ENCODE measurements at regions not wholly inside any gene's neighbourhood (a gene's known extent, or its start where the extent isn't known, plus 50 kb on each side); places are given as distances from the start of the nearest gene placed in this dataset.
"Not testable (repeated sequence)": the region's sequence is repeated elsewhere in the genome, so short reads cannot be mapped to it uniquely, and the experiment has no call there.

- no peak for DNase-seq (ENCODE audit: low read depth, low spot score)
Measured at GRCh38 chr6:146937316-146937715, 266.9 kb upstream of the STXBP5 start.

GRCh38 chr6:146938266-146938665 lies 266.0 kb upstream of the STXBP5 start:
- DNase-seq (ENCODE audit: low read depth, low spot score) = no peak

GRCh38 chr6:146939456-146939855 lies 264.8 kb upstream of the STXBP5 start:
- not testable (repeated sequence) for DNase-seq (ENCODE audit: low read depth, low spot score)

- no peak for DNase-seq (ENCODE audit: low read depth, low spot score)
Measured at GRCh38 chr6:146943664-146944063, 260.6 kb upstream of the STXBP5 start.

GRCh38 chr6:146944077-146944476 lies 260.1 kb upstream of the STXBP5 start:
- DNase-seq (ENCODE audit: low read depth, low spot score) = no peak

- DNase-seq (ENCODE audit: low read depth, low spot score) = no peak
Measured at GRCh38 chr6:146944809-146945208, 259.4 kb upstream of the STXBP5 start.

- DNase-seq (ENCODE audit: low read depth, low spot score) = no peak
Measured at GRCh38 chr6:146946559-146946958, 257.7 kb upstream of the STXBP5 start.

GRCh38 chr6:146948790-146949342 lies 255.4 kb upstream of the STXBP5 start:
- DNase-seq (ENCODE audit: low read depth, low spot score) = no peak

- DNase-seq (ENCODE audit: low read depth, low spot score) = no peak
Measured at GRCh38 chr6:146949425-146949824, 254.8 kb upstream of the STXBP5 start.

- no peak for DNase-seq (ENCODE audit: low read depth, low spot score)
Measured at GRCh38 chr6:146950351-146950835, 253.8 kb upstream of the STXBP5 start.

GRCh38 chr6:146955570-146955969 lies 248.6 kb upstream of the STXBP5 start:
- DNase-seq (ENCODE audit: low read depth, low spot score) = no peak

- no peak for DNase-seq (ENCODE audit: low read depth, low spot score)
Measured at GRCh38 chr6:146957181-146958093, 246.8 kb upstream of the STXBP5 start.

- no peak for DNase-seq (ENCODE audit: low read depth, low spot score)
Measured at GRCh38 chr6:146961831-146962230, 242.4 kb upstream of the STXBP5 start.

GRCh38 chr6:146962329-146962728 lies 241.9 kb upstream of the STXBP5 start:
- no peak for DNase-seq (ENCODE audit: low read depth, low spot score)

- no peak for DNase-seq (ENCODE audit: low read depth, low spot score)
Measured at GRCh38 chr6:146965110-146965689, 239.0 kb upstream of the STXBP5 start.

- peak; percentile 47 for DNase-seq (ENCODE audit: low read depth, low spot score)
Measured at GRCh38 chr6:146968041-146968760, 236.0 kb upstream of the STXBP5 start.

GRCh38 chr6:146972546-146972945 lies 231.7 kb upstream of the STXBP5 start:
- DNase-seq (ENCODE audit: low read depth, low spot score) = no peak

GRCh38 chr6:146974351-146974750 lies 229.9 kb upstream of the STXBP5 start:
- no peak for DNase-seq (ENCODE audit: low read depth, low spot score)

- DNase-seq (ENCODE audit: low read depth, low spot score) = no peak
Measured at GRCh38 chr6:146975093-146975492, 229.1 kb upstream of the STXBP5 start.

- no peak for DNase-seq (ENCODE audit: low read depth, low spot score)
Measured at GRCh38 chr6:146980900-146981329, 223.3 kb upstream of the STXBP5 start.

- DNase-seq (ENCODE audit: low read depth, low spot score) = no peak
Measured at GRCh38 chr6:146981981-146982380, 222.2 kb upstream of the STXBP5 start.
